Uterus (tissue), 2 donors: ENCODE measurements at regions not wholly inside any gene's neighbourhood (a gene's known extent, or its start where the extent isn't known, plus 50 kb on each side); places are given as distances from the start of the nearest gene placed in this dataset.

Experiments
- POLR2A ChIP-seq, 2 donors: fragments of 450-650 bp; IDR thresholded peaks; one replicate each; pipeline ENCODE4 v1.6.1; 2016; ENCODE audit warnings: antibody characterized with exemption in 2 of 2, mild to moderate bottlenecking in 1 of 2, moderate library complexity in 1 of 2
- TF ChIP-seq, protein P1 (sequence below), 4 experiments: fragments of 200-600 bp in 2 of 4; fragments of 450-650 bp in 2 of 4; sonication (generic) in 2 of 4; IDR thresholded peaks; one replicate each; pipeline ENCODE4 v1.5.1; 2016 to 2019; ENCODE audit warnings: antibody characterized with exemption in 4 of 4, mild to moderate bottlenecking in 2 of 4, moderate library complexity in 1 of 4

DNA sequence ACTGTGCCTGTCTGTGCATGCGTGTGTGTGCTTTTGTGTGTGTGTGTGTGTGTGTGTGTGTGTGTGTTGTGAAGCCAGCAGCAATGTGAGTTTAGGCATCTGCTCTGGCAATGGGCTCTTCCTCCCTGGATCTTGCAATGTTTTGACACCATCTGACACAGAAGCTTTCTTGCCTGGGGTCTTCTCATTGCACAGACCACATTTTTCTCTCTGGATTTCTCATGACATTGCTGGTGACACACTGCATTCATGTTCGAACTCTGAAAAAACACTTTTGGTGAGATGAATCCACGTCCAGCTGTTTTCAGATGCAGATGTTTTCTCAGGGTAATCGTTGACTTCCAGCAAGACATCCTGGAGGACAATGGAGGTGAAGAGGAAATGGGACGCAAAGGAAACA is 63.0 kb upstream of the FZD8 start:
- TF ChIP-seq POLR2A (IDR thresholded peaks at IDR 0.05): no peak
- TF ChIP-seq, protein P1, sequence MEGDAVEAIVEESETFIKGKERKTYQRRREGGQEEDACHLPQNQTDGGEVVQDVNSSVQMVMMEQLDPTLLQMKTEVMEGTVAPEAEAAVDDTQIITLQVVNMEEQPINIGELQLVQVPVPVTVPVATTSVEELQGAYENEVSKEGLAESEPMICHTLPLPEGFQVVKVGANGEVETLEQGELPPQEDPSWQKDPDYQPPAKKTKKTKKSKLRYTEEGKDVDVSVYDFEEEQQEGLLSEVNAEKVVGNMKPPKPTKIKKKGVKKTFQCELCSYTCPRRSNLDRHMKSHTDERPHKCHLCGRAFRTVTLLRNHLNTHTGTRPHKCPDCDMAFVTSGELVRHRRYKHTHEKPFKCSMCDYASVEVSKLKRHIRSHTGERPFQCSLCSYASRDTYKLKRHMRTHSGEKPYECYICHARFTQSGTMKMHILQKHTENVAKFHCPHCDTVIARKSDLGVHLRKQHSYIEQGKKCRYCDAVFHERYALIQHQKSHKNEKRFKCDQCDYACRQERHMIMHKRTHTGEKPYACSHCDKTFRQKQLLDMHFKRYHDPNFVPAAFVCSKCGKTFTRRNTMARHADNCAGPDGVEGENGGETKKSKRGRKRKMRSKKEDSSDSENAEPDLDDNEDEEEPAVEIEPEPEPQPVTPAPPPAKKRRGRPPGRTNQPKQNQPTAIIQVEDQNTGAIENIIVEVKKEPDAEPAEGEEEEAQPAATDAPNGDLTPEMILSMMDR (IDR thresholded peaks at IDR 0.05): no peak
